MV-4-11 (cell line): ENCODE measurements at regions not wholly inside any gene's neighbourhood (a gene's known extent, or its start where the extent isn't known, plus 50 kb on each side); places are given as distances from the start of the nearest gene placed in this dataset.
"Not testable (repeated sequence)": the region's sequence is repeated elsewhere in the genome, so short reads cannot be mapped to it uniquely, and the experiment has no call there.

Source experiments
- DNase-seq: peaks from one replicate; lab custom pipeline; 2025; lab: John Stamatoyannopoulos, UW

DNA sequence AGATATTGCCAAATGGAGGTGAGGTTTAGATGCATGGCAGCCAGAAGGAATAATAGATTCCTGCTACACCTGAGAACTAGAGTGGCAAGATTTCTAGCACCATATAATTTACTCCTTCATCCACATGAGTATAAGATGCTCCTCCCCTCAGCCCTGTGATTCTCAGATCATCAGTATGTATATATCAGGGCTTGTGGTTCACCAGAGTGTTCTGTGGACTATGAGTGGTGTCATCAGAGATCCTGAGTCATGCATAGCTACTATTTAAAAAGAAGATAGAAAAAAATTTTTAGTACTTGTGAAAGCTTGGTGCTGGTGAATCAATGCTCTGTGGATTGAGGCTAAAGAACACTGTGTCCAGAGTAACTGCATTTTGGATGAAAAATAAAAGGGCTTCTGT lies 285.9 kb downstream of the BMP4 start:
- DNase-seq, result peak; percentile 68

DNA sequence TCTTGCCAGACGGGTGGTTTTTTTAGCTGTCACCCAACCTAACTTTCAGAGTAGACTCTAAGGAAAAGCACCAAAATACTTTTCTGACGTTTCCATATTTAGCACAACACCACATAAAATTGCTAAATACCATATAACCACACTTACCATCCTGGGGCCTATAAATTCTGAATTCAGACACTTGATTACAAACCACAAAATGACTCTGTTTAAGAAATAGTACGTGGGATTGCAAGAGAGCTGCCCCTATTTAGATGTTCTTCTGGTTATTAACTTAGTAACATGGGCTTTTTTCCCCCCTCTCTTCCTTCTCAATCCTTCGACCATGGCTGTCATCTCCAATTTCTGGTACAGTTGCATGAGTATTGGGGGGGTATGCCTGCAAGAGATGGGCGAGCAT lies 287.7 kb downstream of the BMP4 start:
- DNase-seq, result peak; percentile 71

- no peak for DNase-seq
Measured at GRCh38 chr14:53663709-53664108, 292.9 kb downstream of the BMP4 start.

- DNase-seq, result no peak
Measured at GRCh38 chr14:53655080-53655785, 301.4 kb downstream of the BMP4 start.

- DNase-seq, result no peak
Measured at GRCh38 chr14:53652068-53652467, 304.6 kb downstream of the BMP4 start.

DNA sequence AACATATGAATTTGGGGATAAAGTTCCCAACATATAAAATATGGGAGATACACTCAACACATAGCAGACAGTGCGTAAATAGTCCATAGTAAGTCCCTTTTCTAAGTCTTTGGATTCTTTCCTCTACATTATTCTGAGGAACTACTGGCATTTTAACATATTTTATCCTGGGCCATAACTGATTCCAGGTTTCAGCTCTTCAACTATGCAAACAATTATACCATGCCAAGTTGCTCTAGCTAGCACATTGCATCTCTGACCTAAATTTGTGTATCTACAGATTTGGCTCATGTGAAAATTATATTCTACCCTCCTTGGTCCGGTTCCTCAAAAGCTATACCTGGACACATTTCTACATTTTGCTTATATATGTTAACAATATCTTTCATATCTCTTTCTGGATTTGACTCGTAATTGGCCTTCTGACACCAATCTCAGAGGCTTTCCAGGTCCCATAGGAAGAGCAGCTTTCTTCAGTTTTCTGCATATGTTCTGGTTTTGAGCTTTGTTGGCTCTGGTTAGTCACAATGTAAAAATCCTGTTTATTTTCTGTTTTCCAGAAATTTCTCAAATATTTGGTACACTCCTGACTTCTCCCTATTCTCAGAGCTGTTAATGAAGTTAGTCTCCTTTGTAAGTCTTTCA lies 305.4 kb downstream of the BMP4 start:
- no peak for DNase-seq

DNA sequence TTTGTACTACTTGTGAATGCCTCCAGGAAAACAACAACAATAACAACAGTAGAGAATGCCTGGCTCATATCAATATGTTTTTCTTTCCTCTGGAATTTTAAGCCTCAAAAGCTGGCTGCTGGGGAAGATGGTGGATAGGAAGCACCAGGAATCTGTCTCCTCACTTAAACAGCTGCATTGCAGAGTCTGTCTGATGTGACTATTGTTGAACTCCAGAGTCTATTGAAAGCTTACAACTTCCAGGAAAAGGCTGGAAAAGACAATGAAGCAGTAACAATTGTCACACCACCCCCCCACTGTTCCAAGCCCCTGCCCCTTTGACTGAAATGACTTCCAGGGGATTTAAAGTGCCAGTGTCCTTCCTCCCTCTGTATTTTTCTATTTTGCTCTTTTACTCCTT lies 309.7 kb downstream of the BMP4 start:
- DNase-seq, result no peak

DNA sequence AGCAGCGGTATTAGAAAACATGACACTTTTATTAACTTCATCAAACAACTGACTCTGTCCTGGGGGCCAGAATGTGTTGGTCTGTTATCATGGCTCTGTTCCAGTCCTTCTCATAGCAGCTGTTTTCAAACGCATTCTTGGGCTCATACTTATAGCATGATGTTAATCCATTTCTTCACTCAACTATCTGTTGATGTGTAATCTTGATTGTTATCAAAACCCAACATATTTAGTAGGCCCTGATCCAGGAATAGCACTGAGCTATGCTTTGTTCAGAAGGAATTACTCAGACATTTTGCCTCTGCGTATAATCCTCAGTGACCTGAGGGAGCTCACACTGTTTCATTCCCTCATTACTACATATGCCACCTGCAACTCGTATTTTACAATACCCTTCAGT lies 315.9 kb downstream of the BMP4 start:
- DNase-seq, result no peak

DNA sequence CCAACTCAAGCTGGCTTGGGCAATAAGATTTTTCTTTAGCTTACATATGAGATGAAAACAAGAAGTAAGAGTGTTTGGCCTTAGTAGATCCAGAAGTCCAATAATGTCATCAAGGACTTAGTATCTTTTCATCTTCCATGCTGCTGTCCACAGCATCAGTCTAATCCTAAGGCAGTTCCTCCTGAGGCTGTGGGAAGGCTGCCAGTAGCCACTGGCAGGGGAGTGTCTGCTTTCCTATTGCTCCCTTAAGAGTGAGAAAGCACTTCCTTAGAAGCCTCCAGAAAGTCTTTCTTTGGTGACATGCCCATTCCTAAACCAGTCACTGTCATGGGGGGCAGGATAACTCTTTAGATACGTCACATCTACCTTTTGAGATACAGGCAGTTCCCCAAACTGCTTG lies 317.7 kb downstream of the BMP4 start:
- DNase-seq, result no peak

- no peak for DNase-seq
Measured at GRCh38 chr14:53634793-53635192, 321.8 kb downstream of the BMP4 start.

DNA sequence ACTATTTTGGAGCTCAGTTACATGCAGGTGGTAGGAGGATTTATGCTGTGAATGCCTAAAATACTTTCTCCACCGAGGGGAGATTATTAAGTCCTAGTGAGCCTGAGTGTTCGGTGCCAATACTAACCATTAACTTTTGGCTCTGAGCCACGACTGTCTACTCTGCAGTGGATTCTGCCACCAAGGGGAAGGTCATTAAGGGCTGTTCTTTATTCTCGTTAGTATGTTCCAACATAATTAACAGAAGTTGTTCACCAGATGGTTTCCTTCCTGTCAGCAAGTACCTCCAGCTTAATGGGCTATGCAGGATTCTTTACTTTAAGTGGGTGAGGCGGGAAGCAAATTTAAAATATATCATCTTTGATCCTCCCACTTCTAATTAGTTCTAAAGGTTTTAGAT lies 326.3 kb downstream of the BMP4 start:
- no peak for DNase-seq

- no peak for DNase-seq
Measured at GRCh38 chr14:53628732-53629430, 327.7 kb downstream of the BMP4 start.

- no peak for DNase-seq
Measured at GRCh38 chr14:53628261-53628660, 328.4 kb downstream of the BMP4 start.

GRCh38 chr14:53626761-53627160 lies 329.9 kb downstream of the BMP4 start:
- no peak for DNase-seq

GRCh38 chr14:53622447-53622846 lies 334.2 kb downstream of the BMP4 start:
- DNase-seq, result no peak

DNA sequence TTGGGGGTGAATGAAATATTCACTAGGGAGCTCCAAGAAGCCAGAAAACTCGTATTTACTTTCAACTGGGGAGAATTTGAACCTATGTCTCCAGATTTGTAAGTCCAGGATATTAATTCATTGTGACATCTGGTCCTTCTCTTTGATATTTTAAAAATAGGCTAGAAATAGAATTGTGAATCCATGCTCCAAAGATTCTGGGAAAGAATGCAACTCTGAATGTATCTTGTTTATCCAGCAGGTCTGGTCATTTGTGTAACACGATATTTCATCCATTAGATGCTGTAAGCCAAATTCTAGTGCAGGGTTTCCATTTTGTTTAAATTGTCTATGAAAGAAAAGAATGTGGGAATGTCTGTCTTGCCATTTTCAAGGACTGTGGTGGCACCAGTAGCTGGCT lies 334.7 kb downstream of the BMP4 start:
- DNase-seq, result no peak

- DNase-seq, result no peak
Measured at GRCh38 chr14:53621433-53621832, 335.2 kb downstream of the BMP4 start.

DNA sequence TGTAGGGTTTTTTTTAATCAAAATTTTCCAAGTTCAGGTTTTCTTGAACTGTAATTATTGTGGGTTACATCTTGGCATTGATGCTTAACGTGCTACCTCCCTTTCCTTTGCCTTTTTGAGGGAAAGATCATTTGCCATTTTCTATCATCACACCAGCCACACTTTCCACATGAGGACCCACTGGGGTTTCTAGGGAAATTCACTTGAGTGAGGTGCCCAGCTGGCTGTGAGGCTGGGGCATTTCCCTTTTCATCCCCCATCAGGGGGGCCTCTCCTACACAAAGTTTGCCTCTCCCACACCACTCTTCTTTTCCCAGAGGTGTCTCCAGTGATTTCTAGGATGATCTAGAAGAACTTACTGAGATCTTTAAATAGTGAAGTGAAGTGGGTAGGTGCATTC lies 335.7 kb downstream of the BMP4 start:
- DNase-seq, result no peak

DNA sequence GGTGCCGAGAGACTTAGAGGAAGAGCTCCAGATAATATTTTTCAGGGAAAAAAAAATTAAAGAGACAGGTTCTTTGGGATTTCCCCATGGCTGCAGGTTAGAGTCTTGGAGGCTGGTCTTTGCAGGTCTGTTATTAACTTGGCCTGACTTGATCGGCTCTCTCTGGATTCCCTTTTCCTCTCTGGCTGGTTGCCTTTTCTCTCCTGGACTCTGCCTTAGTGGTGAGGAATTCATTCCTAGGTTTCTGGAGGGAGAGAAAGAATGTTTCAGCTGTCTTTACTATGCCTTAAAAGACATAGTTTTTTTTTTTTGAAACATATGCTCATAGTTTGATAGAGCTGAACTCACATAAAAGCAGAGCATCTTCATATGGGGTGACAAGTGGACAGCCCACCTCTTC lies 336.3 kb downstream of the BMP4 start:
- no peak for DNase-seq

GRCh38 chr14:53619691-53620231 lies 336.9 kb downstream of the BMP4 start:
- no peak for DNase-seq

- DNase-seq, result not testable (repeated sequence)
Measured at GRCh38 chr14:53616536-53616935, 340.1 kb downstream of the BMP4 start.

- no peak for DNase-seq
Measured at GRCh38 chr14:53615252-53615651, 341.4 kb downstream of the BMP4 start.
